ENCODE measurements at regions not wholly inside any gene's neighbourhood (a gene's known extent, or its start where the extent isn't known, plus 50 kb on each side); places are given as distances from the start of the nearest gene placed in this dataset.

DNA sequence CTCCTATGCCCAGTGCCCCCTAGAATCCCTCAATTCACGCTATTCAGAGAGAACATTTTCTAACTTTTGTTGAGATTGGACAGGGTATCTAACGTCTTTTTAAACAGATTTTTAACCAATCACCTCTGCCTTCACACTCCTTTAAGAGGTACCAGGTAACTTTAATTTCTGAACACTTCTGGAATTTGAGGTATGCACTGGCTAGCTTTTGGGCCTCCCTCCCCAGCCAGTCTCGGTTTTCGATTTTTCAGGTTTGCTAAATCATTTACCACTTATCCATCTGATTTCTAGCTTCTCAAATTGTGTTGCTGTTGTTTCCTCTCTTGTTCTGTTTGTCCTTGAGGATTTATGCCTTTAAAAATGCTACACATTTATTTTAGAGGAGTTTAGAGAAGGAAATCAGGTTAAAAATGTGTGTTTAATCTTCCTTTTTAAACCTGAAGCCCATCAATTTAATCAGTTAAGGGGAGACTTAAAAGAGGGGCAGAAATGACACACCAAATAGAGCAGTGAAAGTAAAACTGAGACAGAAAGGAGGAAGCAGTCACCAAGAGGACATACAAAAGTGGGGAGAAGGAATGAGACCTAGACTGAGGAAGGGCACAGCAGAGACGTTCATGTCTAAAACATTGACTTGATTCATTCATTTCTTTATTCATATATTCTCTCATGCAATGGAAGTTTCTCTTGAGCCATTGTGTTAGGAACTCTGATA, 139.6 kb upstream of the HTR2A start:
- no peak for DNase-seq

DNA sequence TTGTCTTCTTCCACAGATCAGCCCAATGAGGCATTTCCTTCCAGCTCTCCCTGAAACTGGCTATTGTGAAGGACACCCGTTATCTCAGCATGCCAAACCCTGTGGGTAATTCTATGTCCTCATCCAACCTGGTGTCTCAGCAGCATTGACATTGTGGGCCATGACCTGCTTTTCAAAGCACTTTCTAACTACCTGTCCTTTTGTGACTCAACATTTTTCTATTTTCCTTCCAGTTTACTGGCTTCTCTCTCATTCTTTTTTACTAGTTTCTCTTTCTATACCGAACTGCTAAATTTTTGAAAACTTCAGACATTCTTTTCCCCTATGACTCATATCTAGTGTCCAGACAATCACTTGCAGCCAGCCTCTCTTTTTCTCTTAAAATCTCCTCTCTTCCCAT, 136.4 kb upstream of the HTR2A start:
- DNase-seq = no peak

DNA sequence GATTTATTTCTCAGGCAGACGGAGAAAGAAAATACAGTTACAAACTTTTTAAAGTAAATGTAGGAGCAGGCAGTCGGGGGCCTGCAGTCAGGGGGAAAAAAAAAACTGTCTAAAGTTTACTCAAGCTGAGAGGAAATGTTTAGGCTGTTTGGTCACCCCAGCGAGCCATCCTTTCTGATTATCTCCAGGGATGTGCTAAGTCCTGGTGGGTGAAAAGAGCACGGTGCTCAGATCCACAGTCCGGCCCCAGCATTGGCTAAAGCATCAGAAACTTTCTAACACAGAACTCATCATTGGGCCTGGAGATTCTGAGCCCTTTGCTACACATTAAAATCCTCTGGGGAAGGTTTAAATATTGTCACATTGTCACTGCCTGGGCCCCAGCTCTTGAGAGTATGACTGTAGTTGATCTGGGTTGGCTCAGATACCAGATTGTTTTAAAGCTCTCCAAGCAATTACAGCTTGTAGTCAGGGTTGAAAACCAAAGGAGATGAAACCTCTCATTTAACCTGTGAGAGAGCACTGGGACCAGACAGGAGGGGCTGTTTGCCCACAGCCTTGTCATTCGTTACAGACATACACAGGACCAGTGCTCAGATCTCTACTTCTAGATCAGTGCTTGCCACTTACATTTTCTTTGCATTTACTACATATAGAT, 131.1 kb upstream of the HTR2A start:
- DNase-seq = no peak

DNA sequence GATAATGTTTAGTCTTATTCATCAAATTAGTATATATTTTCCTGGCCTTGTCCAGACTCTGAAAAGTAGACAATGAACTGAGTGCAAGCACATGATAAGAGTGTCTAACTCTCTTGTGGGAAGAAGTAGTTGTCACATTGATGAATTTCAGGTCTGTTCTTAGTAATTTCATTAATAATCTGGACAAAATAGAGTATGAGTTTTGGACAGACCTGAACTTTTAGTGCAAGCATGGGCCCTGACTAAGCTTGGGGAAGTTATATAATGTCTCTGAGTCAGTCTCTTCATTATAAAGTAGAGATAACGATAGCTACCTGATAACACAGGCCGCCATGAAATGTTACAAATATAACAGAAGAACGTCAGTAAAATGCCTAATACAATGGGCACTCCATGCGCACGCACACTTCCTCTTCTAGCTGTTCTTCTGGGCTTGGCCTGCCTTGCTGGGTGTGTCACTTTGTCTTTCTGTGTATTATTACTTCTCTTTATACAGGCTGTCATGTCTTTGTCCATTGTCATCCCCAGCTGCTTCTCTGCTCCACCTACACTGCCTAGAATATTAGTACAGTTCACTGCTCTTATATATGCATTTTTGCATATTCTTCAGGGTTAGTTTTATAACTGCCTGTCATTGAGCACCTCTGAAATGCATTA, 129.1 kb upstream of the HTR2A start:
- DNase-seq = no peak

DNA sequence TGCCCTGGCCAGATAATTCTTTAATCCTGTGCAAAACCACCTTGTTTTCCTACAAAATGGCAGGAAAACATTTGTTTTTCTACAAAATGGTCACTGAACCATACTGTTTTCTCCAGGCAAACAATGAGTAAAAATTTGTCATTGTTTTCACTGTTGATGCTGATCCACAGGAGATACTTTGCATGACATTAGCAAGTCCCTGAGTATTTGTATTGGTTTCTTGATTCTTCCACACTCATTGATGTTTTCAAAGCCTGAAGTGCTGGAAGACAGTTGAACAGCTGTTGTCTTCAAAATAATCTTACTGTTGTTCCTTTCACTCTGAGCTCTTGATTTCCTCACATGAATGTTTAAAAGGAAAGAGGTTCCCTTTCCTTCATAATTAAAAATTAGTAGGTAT, 123.1 kb upstream of the HTR2A start:
- no peak for DNase-seq

DNA sequence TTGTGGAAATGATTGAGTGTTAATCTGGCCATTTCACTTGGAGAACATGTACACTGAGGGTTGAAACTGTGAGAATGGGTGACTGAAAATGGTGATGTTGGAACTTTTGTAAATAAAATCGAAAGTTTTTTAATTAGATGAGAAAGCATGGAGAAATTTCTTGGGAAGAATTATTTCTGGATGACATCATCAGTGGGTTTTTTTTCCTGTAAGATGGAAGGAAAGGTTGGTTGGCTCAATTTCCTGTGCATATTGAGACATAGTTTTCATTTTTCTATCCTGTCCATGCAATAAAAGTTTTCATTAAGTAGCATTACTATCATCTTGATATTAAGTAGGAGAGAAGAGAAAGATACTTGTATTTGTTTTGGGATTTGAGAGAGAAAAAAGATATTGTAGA, 120.6 kb upstream of the HTR2A start:
- no peak for DNase-seq

DNA sequence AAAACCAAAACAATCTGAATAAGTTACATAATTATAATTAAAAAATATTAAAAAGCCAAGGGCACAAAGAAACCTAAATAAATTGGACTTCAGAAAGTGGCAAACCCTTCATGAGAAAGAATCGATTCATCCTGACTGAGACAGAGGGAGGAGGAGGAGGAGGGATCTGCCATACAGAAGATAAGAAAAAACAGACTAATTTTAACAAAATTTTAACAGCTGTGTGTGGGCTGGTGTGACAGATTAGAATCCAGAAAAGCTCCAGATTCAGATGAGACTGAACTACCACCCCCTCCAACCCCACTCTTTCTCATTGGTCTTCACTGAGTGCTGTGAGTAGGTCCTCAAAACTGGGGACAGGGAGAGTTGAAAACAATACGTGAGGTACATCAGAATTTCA, 111.5 kb upstream of the HTR2A start:
- no peak for DNase-seq

DNA sequence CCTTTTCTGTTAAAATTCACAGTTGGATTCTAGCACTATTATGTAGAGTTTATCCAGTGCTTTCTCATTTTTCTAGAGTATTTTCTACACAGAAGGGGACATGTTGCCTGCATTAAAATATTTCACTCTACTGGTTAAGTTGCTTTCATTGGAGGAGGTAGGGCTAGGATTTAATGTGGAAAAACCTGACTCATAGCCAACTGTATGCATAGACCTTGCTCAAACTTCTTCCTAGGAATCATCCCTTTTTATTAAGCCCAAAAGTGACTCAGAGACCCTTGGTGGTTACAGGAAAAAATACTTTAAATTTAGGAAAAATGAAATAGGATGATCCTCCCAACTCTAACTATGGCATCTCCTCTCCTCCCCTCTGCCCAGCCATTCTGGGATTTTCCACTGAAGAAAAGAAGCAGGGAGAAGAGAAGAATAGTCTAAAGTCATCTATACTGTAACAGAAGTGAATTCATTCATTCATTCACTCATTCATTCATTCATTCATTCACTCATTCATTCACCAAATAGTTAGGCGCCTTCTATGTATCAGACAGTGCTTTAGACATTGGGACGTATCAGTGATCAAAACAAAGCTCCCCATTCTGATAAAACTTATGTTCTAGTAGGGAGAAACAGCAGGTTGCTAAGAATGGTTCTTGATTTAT, 109.0 kb upstream of the HTR2A start:
- DNase-seq = no peak

DNA sequence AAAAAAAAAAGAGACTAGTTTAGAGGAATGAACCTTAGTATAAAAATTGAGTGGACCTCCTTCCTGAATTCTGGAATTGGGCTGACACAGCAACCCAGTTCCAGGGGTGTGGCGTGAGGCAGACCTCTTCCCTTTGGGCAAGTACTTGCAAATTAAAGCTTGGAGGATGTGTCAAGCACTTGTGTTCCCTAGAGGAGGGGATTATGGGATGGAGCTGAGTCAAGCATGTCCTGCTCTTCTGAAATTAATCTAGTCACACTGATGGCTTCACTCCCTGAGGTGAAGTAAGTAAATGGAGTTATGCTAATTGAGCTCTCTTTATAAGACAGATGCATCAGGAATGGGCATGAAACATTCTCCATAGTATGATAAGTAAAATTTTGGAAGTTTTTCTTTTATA, 107.7 kb upstream of the HTR2A start:
- no peak for DNase-seq

DNA sequence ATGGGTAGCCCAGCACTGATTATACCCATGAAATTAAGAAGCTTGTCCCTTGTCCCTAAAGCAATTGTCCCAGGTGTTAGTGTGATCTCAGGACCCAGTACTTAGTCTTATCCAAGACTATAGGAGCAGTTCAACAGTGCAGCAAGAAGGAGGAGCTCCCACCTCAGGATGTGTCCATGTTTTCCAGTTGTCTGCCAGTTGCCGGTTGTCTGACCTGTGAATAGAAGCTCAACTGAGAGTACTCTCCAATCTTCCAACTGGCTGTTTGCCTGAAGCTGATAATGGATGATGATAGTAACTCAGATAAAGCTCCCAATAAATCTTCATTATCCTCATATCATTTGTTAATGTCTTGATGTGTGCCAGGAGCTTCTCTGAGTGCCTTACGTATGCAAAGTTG, 107.2 kb upstream of the HTR2A start:
- DNase-seq = no peak

DNA sequence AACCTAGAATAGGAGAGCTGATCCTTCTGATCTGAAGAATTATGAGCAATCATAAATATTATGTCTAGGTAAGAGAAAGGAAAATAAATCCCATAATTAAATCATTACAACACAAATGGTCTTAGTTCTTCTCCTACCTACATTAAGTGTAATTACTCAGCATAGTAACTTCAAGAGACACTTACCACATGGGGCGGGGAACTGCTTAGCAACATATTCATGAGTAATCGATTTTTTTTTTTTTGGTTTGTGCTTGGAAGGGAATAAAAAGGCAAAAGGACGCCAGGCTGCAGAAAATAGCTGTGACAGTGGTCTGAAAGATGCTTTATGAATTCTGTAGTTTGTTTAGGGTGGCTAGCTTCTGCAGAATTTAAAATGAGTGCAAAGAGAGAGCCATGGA, 103.3 kb upstream of the HTR2A start:
- no peak for DNase-seq

DNA sequence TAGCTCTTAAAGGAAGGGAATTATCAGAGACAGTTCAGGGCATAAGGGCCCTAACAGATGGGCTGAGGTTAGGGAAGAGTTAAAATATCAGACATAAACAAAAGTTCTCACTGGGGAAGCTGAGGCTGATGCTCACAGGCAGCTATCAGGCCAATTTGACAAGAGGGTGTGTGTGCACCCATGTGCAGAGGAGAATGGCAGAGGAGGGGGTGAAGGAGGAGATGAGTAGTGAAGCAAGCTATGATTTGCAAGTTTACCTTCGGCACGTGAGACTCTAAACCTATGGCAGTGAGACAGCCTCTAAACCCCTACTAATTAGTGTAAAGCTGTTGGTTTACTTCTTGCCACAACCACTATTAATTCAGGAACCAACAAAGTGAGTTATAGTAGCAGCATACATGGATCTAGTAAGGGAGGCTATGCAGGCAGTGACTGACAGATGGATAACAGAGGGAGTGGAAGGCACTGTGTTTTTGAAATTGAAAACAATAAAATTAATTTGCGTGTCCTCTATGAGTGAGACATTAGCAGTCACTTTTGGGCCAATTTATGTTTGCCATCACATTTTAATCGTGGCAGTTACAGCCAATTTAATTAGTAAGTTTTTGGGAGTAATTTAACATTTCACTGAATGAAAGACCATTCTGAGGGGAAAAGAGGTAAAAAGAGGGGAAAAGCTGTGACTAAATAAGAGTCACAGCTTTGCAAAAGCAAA, 99.6 kb upstream of the HTR2A start:
- DNase-seq = no peak

DNA sequence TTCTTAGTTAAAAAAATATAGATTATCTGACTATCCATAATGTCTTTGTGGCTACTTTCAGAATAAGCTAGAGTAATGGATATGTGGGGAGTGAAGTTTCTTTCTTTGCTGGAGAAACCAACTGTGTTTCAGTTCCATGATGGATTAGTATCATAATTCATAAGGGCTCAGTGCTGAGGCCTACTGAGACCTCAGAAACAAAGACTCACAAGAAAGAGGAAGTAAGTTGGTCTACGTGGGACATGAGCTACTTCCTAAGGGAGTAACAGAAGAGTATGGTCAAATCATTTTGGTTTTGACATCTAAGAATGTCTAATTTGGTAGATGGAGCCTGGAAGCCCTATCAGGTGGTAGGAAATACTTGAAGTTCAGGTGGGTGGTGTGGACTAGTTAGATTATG, 99.0 kb upstream of the HTR2A start:
- DNase-seq = peak; percentile 55

DNA sequence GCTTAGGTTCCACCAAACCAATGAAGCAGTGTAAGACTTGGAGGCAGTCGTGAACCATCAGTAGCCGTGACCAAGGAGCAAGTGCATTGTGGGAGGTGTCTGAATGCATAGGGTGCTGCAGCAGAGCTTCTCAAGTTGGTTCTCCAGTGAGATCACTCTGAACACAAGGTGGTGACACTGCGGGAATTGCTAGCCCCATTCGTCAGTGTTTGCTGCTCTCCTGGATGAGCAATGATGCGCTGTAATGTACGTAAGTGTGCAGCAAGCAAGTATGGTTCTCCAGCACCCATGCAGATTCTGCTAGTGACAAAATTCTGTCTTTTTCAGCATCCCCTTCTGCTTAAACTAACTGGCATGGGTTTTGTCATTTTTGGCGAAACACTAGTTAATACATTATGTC, 97.6 kb upstream of the HTR2A start:
- no peak for DNase-seq

DNA sequence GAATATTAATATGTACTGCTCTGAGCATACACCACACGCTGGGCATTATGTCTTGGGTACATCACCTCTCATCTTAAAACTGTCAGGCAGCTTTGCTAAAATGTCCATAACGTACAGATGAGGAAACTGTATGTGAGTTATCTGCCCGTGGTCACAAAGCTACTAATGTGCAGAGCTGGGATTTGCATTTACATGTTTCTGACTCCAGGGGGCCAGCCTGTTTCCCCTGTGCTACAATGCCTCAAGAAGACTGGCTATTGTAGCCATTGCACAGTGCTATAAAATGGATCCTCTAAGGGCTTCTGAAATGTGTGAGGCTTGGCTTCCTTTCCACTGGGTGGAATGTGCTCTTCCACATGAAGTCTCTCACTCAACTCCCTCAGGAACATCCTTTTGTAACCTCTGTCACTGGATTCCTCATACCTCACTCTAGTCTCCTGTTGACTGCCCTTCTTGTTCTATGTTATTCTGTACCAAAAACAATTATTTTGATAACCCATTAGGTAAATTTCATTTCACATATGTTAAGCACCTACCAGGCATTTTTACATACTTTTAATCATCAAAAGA, 95.6 kb upstream of the HTR2A start:
- no peak for DNase-seq

DNA sequence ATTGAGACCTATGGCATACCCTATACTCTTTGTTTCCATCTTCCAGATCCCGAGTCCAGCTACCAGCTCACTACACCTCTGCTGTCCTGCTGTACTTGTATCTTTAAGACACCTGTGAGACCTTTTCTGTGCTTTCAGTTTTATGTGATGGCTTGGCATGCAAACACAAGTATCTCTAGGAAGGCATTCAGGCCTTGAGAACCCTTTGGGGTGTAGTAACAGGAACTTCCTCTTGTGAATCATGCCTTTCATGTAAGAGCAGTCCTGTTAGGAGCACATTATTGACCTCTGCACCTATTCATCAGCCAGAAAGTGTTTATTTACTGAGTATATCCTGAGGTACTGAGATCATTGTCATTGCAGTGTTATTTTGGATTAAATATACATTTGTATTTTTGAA, 87.0 kb upstream of the HTR2A start:
- no peak for DNase-seq

DNA sequence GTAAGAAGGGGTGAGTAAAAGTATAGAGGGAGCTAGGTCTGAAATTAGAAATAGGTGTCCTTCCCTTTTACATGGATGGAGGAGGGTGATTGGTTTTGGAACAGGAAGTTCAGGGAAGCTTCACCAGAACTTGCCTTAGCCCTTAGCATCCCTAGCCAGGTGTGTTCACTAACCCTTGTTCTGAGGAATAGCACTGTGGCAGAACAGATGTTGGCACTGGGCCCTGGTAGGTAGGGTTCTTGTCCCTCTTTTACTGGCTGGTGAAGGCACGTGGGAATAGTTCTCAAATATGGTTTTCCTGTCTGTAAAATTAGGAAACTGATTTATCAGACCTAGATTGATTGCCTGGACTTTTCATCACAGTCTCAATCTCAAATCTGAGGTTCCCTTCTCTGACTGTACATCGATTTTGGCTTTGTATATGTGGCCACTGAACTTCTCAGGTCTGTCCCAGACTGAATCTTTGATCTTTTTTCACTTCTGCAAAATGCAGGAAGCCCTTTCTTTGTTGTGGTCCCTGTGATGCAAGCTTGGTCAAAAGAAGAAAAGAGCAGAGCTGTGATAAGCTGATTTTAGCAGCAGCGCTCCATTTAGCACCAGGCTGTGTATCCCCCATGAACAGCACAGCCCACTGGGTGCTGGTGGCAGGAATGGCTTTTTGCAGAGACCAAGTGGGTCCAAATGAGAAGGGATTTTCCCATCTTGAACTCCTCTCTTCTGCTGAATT, 86.2 kb upstream of the HTR2A start:
- peak; percentile 52 for DNase-seq

DNA sequence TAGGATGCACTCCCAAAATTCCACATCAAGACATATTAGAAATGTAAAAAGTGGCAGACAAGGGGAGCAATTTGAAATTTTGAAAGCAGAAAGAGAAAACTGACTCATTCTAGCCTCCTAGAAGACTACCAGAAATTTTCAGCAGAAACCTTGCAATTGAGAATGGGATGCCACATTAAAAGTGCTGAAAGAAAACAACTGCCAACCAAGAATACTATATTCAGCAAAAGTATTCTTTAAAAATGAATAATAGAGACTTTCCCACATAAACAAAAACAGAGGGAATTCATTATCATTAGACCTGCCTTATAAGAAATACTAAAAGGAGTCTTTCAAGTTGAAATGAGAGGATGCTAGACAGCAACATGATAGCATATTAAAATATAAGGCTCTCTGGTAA, 78.3 kb upstream of the HTR2A start:
- no peak for DNase-seq

DNA sequence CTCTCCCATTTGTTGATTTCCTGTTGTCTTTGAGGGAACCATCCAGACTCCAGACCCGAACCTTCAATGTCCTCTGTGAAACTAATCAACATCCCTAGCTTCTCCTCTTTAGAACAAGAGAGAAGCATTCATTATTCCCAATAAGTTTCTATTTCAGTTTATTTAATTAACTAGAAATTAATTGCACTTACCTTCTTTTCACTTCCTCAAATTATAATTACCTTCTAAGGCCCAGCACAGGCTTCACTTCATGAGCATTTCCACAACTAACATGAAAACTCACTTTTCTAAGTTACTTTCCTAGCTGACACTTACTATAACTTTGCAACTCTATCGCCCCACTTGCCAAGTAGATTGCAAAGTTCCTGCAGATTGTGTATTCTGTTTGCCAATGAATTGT, 71.6 kb upstream of the HTR2A start:
- DNase-seq = no peak

DNA sequence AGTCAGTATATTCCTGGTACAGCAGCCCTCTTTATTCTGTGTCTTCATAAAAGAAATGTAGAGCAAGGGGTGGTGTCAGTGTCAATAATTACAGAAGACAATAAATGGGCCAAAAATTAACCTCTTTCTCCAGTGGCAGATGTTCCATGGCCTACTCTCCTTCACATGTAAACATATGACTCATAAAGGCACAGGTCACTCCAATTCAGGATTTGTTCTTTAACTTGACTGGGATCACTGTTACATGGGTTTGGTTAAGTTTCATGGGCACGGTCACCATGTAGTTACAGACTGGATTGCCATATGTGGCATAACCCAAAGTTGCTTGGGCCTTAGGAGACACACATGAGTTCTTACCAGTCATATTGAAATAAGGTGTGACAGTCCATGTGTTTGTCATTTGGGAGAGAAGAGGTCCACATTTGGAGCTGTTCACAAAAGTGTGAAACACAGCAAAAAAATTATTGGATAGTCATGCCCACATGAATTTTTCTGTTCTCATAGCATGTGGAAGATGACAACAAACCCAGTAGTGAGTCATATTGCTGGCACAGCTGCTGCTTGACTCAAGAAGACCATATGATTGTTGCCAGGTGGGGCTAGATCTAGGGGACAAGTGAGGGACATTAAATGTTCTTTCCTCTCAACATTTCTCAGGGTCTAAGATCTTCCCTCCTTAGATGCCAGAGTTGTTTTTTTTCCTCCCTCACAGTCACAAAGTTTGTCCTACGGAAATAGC, 68.1 kb upstream of the HTR2A start:
- no peak for DNase-seq

DNA sequence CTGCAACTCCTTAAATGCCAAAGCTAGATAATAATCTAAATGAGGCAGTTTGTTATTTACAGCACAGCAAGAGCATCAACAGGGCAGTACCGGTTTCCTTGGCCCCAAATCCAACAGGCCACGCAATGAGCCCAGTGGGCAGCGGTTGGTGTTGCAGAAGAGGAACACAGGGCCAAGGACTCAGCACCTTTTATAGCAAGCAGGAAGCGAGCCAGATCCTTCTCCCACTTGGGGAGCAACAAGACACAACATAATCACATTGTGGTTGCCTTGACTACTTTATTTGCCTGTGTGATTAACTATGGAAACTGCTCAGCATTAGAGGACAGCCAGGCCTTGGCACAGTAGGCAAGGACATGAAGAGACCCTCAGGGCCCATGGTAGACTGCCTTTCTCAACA, 67.1 kb upstream of the HTR2A start:
- no peak for DNase-seq

Measured in GDM1 (cell line).